Mesenchymal stem cell (in vitro differentiated cells and primary cell): ENCODE measurements at regions not wholly inside any gene's neighbourhood (a gene's known extent, or its start where the extent isn't known, plus 50 kb on each side); places are given as distances from the start of the nearest gene placed in this dataset.

Source experiments
- DNase-seq: peaks from one replicate; pipeline ENCODE4 v3.0.0-alpha.2; 2013
- H2AFZ ChIP-seq: one replicate; pipeline ENCODE4 v1.6.1; 2013; ENCODE audit warnings: low read depth, mild to moderate bottlenecking, control low read depth, inconsistent platforms, low read length, moderate library complexity
- H2AK5ac ChIP-seq: 2 replicates; pipeline ENCODE4 v1.6.1; 2013; ENCODE audit warnings: low read length, moderate library complexity, mild to moderate bottlenecking, inconsistent platforms; ENCODE audit not compliant: severe bottlenecking
- H2BK120ac ChIP-seq: one replicate; pipeline ENCODE4 v1.6.1; 2013; ENCODE audit warnings: low read depth, mild to moderate bottlenecking, inconsistent platforms, low read length, moderate library complexity
- H2BK12ac ChIP-seq, 2 experiments: one replicate each; pipeline ENCODE4 v1.6.1; 2013; ENCODE audit warnings: inconsistent platforms in 2 of 2, low read length in 2 of 2, mild to moderate bottlenecking in 2 of 2, moderate library complexity in 2 of 2, control low read depth in 1 of 2
- H2BK15ac ChIP-seq: one replicate; pipeline ENCODE4 v1.6.1; 2013; ENCODE audit warnings: mild to moderate bottlenecking, low read depth, inconsistent platforms; ENCODE audit not compliant: poor library complexity, severe bottlenecking
- H2BK5ac ChIP-seq: 2 replicates; pipeline ENCODE4 v1.6.1; 2013; ENCODE audit warnings: low read depth, mild to moderate bottlenecking, low read length, control low read depth, inconsistent platforms; ENCODE audit not compliant: poor library complexity, severe bottlenecking
- H3K14ac ChIP-seq, 2 experiments: one replicate each; pipeline ENCODE4 v1.6.1; 2013; ENCODE audit warnings: inconsistent platforms in 2 of 2, low read length in 2 of 2, control low read depth in 1 of 2, mild to moderate bottlenecking in 1 of 2, moderate library complexity in 1 of 2
- H3K18ac ChIP-seq, 2 experiments: one replicate each; pipeline ENCODE4 v1.6.1; 2013; ENCODE audit warnings: inconsistent platforms in 2 of 2, low read length in 2 of 2, control low read depth in 1 of 2, low read depth in 1 of 2, mild to moderate bottlenecking in 1 of 2
- H3K23ac ChIP-seq, 2 experiments: one replicate each; pipeline ENCODE4 v1.6.1; 2013; ENCODE audit warnings: inconsistent platforms in 2 of 2, low read length in 2 of 2, mild to moderate bottlenecking in 2 of 2, moderate library complexity in 2 of 2, control low read depth in 1 of 2
- H3K27ac ChIP-seq: 2 replicates; pipeline ENCODE4 v1.5.1; 2013; ENCODE audit warnings: mild to moderate bottlenecking, moderate library complexity, low read length, control low read depth, inconsistent platforms; ENCODE audit not compliant: poor library complexity, severe bottlenecking
- H3K27me3 ChIP-seq, 2 experiments: 2 replicates each; pipeline versions ENCODE4 v1.6.1 to v1.7.0; 2013; ENCODE audit warnings: low read length in 2 of 2, mild to moderate bottlenecking in 2 of 2, moderate library complexity in 2 of 2, control low read depth in 1 of 2, inconsistent platforms in 1 of 2; ENCODE audit not compliant: control insufficient read depth in 1 of 2, insufficient read depth in 1 of 2
- H3K36me3 ChIP-seq, 2 experiments: 2 replicates each; pipeline versions ENCODE4 v1.6.1 to v1.7.0; 2013; ENCODE audit warnings: low read length in 2 of 2, control low read depth in 1 of 2, inconsistent platforms in 1 of 2, low read depth in 1 of 2, mild to moderate bottlenecking in 1 of 2; ENCODE audit not compliant: insufficient read depth in 2 of 2, control insufficient read depth in 1 of 2
- H3K4ac ChIP-seq, 2 experiments: one replicate each; pipeline ENCODE4 v1.6.1; 2013; ENCODE audit warnings: inconsistent platforms in 2 of 2, low read length in 2 of 2, mild to moderate bottlenecking in 2 of 2, moderate library complexity in 2 of 2, control low read depth in 1 of 2, low read depth in 1 of 2
- H3K4me1 ChIP-seq: 2 replicates; pipeline ENCODE4 v1.6.1; 2013; ENCODE audit warnings: low read depth, low read length, control low read depth; ENCODE audit not compliant: control insufficient read depth, insufficient read depth
- H3K4me2 ChIP-seq: 2 replicates; pipeline ENCODE4 v1.6.1; 2013; ENCODE audit warnings: low read length, mild to moderate bottlenecking, inconsistent platforms; ENCODE audit not compliant: poor library complexity, severe bottlenecking
- H3K4me3 ChIP-seq, 2 experiments: 2 replicates each; pipeline versions ENCODE4 v1.5.1 to v1.7.0; 2013; ENCODE audit warnings: low read length in 2 of 2, mild to moderate bottlenecking in 2 of 2, control low read depth in 1 of 2, low read depth in 1 of 2; ENCODE audit not compliant: insufficient read depth in 1 of 2
- H3K79me1 ChIP-seq: replicated peaks from 2 replicates; pipeline ENCODE4 v1.6.1; 2013; ENCODE audit warnings: mild to moderate bottlenecking, control low read depth, low read length, inconsistent platforms; ENCODE audit not compliant: poor library complexity, severe bottlenecking
- H3K9ac ChIP-seq: 2 replicates; pipeline ENCODE4 v1.7.0; 2013; ENCODE audit warnings: mild to moderate bottlenecking, low read length, moderate library complexity
- H3K9me3 ChIP-seq: 2 replicates; pipeline ENCODE4 v1.7.0; 2013; ENCODE audit warnings: mild to moderate bottlenecking, low read length; ENCODE audit not compliant: control insufficient read depth
- H4K8ac ChIP-seq: one replicate; pipeline ENCODE4 v1.6.1; 2013; ENCODE audit warnings: inconsistent platforms, mild to moderate bottlenecking, low read length, moderate library complexity
- H4K91ac ChIP-seq: one replicate; pipeline ENCODE4 v1.6.1; 2013; ENCODE audit warnings: mild to moderate bottlenecking, low read length, inconsistent platforms
- WGBS: methylation state at CpG from one replicate; pipeline ENCODE4 v1.1.7; 2013; ENCODE audit warnings: mixed read lengths; 5-methylcytosine and 5-hydroxymethylcytosine counted together

DNA sequence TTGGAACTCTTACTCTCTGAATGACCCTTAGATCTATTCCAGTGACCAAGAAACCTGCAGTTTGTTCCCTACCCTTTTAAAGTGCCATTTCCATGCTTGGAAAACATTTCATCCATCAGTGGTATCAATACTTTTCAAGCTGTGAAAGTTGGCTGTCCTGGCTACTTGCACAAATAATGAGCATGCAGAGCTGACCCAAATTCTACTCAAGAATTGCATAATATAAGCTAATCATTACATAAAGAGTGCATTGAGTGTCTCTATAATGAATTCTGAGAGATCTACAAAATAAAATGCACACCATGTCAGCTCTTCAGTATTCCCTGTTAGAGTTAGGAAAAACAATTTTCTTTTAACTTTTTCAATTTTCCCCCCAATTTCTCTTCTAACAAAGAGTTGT lies 181.3 kb upstream of the HS3ST5 start:
- Histone ChIP-seq H3K27ac (no peak overlapping the region), H3K9ac (no peak overlapping the region), H2BK12ac (no peak overlapping the region), H2AFZ (no peak overlapping the region), H3K4me3 (no peak overlapping the region), H2BK5ac (no peak overlapping the region), H3K18ac (no peak overlapping the region), H4K91ac (no peak overlapping the region), H3K4ac (no peak overlapping the region), H2BK120ac (no peak overlapping the region), H3K36me3 (no peaks in the 10 kb centered on the region), H3K4me1 (no peaks in the 10 kb centered on the region), H3K79me1 (no peaks in the 10 kb centered on the region), H3K23ac (no peak overlapping the region), H2BK15ac (no peak overlapping the region), H2AK5ac (no peak overlapping the region), H3K4me2 (no peak overlapping the region), H3K9me3 (no peaks in the 10 kb centered on the region), H4K8ac (no peak overlapping the region), H3K27me3 (no peaks in the 10 kb centered on the region), H3K14ac (no peak overlapping the region)
- DNase-seq, result no peak

DNA sequence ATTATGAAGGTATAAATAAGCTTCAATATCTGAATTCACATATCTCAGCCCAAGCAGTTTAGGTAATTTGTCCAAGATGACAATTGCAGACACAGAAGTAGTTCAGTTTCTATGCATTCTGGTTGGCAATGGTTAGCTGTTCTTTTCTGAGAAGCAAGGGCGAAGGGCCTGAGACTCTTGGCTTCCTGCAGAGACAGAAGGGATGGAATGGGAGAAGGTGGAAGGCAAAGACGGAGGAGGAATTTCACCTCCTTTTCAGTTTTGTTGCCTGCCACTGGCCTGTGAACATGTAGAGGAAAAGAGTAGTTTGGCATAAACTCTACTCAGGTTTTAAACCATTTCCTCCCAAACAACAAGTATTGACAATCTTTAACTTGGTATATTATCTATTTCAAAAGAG lies 180.7 kb upstream of the HS3ST5 start:
- no peak overlapping the region for H2BK120ac ChIP-seq
- no peak overlapping the region for H4K91ac ChIP-seq
- no peak overlapping the region for H2AK5ac ChIP-seq
- H3K27me3 ChIP-seq, result no peaks in the 10 kb centered on the region
- H3K36me3 ChIP-seq, result no peaks in the 10 kb centered on the region
- H2BK12ac ChIP-seq, result no peak overlapping the region
- no peak overlapping the region for H3K9ac ChIP-seq
- no peak overlapping the region for H3K4me3 ChIP-seq
- no peak for DNase-seq
- 79% methylated on average over 2 of the region's 2 CpGs for WGBS
- H4K8ac ChIP-seq, result no peak overlapping the region
- no peak overlapping the region for H3K23ac ChIP-seq
- no peak overlapping the region for H3K18ac ChIP-seq
- no peaks in the 10 kb centered on the region for H3K79me1 ChIP-seq
- no peak overlapping the region for H2AFZ ChIP-seq
- no peak overlapping the region for H2BK5ac ChIP-seq
- H3K4ac ChIP-seq, result no peak overlapping the region
- no peaks in the 10 kb centered on the region for H3K9me3 ChIP-seq
- no peak overlapping the region for H3K4me2 ChIP-seq
- no peak overlapping the region for H2BK15ac ChIP-seq
- no peak overlapping the region for H3K27ac ChIP-seq
- H3K14ac ChIP-seq, result no peak overlapping the region
- H3K4me1 ChIP-seq, result no peaks in the 10 kb centered on the region

GRCh38 chr6:114521926-114522325 lies 179.1 kb upstream of the HS3ST5 start:
- H3K4me2 ChIP-seq, result no peak overlapping the region
- no peak overlapping the region for H2AK5ac ChIP-seq
- no peak overlapping the region for H2BK15ac ChIP-seq
- no peak overlapping the region for H4K91ac ChIP-seq
- DNase-seq, result no peak
- no peak overlapping the region for H3K4me3 ChIP-seq
- no peak overlapping the region for H3K27ac ChIP-seq
- H3K23ac ChIP-seq, result no peak overlapping the region
- H3K4me1 ChIP-seq, result no peaks in the 10 kb centered on the region
- H2BK120ac ChIP-seq, result no peak overlapping the region
- H3K79me1 ChIP-seq, result no peaks in the 10 kb centered on the region
- no peak overlapping the region for H4K8ac ChIP-seq
- H3K36me3 ChIP-seq, result no peaks in the 10 kb centered on the region
- no peak overlapping the region for H3K4ac ChIP-seq
- no peaks in the 10 kb centered on the region for H3K9me3 ChIP-seq
- no peak overlapping the region for H2BK12ac ChIP-seq
- H3K9ac ChIP-seq, result no peak overlapping the region
- no peak overlapping the region for H3K14ac ChIP-seq
- WGBS, result 85% methylated on average over 3 of the region's 3 CpGs
- H2BK5ac ChIP-seq, result no peak overlapping the region
- no peak overlapping the region for H3K18ac ChIP-seq
- H2AFZ ChIP-seq, result no peak overlapping the region
- no peaks in the 10 kb centered on the region for H3K27me3 ChIP-seq

GRCh38 chr6:114520976-114521375 lies 178.2 kb upstream of the HS3ST5 start:
- no peak overlapping the region for H4K8ac ChIP-seq
- no peaks in the 10 kb centered on the region for H3K27me3 ChIP-seq
- no peak overlapping the region for H2AFZ ChIP-seq
- no peak for DNase-seq
- no peak overlapping the region for H2BK15ac ChIP-seq
- no peaks in the 10 kb centered on the region for H3K9me3 ChIP-seq
- H3K14ac ChIP-seq, result no peak overlapping the region
- H3K4ac ChIP-seq, result no peak overlapping the region
- no peak overlapping the region for H2BK5ac ChIP-seq
- no peak overlapping the region for H4K91ac ChIP-seq
- H3K4me3 ChIP-seq, result no peak overlapping the region
- no peak overlapping the region for H3K4me2 ChIP-seq
- H3K79me1 ChIP-seq, result no peaks in the 10 kb centered on the region
- H3K9ac ChIP-seq, result no peak overlapping the region
- no peak overlapping the region for H2BK12ac ChIP-seq
- no peak overlapping the region for H3K18ac ChIP-seq
- H3K36me3 ChIP-seq, result no peaks in the 10 kb centered on the region
- no peaks in the 10 kb centered on the region for H3K4me1 ChIP-seq
- H2BK120ac ChIP-seq, result no peak overlapping the region
- 64% methylated on average over 2 of the region's 3 CpGs for WGBS
- no peak overlapping the region for H3K27ac ChIP-seq
- H2AK5ac ChIP-seq, result no peak overlapping the region
- no peak overlapping the region for H3K23ac ChIP-seq
